ENCODE measurements at regions not wholly inside any gene's neighbourhood (a gene's known extent, or its start where the extent isn't known, plus 50 kb on each side); places are given as distances from the start of the nearest gene placed in this dataset.

GRCh38 chr11:71095294-71095850 lies 157.0 kb downstream of the SHANK2 start:
- no peak for TF ChIP-seq POLR2A (IDR thresholded peaks at IDR 0.05)
- no peak for TF ChIP-seq CTCF (IDR thresholded peaks at IDR 0.05)
